Stimulated activated CD4-positive, alpha-beta T cell treated with anti-CD3 and anti-CD28 coated beads, Interleukin-4, amount 100 ng/mL, for 1 hour (primary cell): ENCODE measurements at regions not wholly inside any gene's neighbourhood (a gene's known extent, or its start where the extent isn't known, plus 50 kb on each side); places are given as distances from the start of the nearest gene placed in this dataset.

ENCODE experiments used
- DNase-seq: peaks from one replicate; pipeline ENCODE4 v3.0.0-alpha.2; 2020

DNA sequence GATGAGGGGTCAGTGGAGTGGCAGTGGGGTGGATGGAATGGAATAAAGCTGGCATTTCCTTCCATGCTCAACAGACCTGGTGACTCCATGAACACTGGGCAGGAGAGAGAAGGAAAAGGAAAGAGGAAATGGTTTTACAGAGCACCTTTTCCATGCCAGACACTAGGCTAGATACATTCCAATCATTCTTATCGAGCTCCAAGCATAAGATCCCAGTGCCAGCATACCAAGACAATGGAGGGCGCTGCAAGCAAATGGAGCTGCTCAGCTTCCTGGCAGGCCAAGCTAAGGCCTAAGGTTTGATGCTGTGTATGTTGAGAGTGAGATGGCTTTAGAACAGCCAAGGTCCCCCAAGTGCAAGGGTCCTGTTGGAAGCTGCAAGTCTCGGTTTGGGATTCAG lies 113.2 kb downstream of the HSPH1 start:
- DNase-seq, result no peak

DNA sequence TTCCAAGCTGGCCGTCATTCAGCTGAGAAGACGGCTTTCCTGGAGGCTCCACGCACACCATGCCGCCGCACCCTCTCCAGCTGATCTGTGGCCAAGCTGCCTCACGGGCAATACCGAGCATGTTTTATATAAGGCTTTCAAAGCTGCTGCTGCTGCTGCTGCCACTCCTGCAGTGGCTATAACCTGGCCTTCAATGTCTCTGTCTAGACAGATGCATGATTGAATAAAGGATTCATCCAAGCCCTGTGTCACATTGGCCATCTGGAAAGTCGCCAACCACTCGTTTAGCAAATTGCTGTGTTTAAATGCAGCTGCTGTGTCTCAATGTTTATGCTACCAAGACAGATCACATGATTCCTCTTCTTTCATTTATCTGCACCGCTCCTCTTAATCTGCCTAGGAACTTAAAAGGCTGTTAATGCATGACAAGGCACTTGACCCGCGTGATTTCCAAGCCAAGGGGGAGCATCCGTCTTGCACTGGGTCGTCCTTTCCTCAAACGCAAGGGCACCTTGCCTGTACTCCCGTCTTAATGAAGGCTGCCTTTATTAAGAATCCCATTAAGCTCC lies 114.3 kb downstream of the TEX26 start:
- DNase-seq, result no peak

GRCh38 chr13:31045286-31046081 lies 113.0 kb downstream of the TEX26 start:
- DNase-seq, result peak; percentile 76

GRCh38 chr13:31044364-31045285 lies 112.2 kb downstream of the TEX26 start:
- DNase-seq, result peak; percentile 79

DNA sequence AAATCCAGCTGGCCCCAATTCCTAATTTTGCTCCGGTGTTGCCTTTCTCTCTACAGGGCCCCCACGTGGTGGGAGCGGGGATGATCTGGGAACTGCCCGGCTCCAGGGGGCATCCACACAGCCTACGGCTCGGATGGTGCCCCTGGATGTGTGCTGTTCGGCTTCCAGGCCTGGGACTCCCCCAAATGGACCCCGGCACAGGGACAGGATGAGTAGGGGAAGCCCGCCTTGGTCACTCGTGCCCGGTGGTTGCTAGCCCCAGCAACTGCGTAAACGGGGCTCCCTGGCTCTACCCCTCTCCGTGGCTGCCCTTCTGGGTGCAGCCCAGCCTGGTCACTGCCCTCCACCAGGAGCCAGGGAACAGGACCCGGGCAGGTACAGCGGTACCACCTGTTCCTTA lies 111.5 kb downstream of the TEX26 start:
- no peak for DNase-seq

GRCh38 chr13:31042481-31043165 lies 110.2 kb downstream of the TEX26 start:
- DNase-seq, result no peak

DNA sequence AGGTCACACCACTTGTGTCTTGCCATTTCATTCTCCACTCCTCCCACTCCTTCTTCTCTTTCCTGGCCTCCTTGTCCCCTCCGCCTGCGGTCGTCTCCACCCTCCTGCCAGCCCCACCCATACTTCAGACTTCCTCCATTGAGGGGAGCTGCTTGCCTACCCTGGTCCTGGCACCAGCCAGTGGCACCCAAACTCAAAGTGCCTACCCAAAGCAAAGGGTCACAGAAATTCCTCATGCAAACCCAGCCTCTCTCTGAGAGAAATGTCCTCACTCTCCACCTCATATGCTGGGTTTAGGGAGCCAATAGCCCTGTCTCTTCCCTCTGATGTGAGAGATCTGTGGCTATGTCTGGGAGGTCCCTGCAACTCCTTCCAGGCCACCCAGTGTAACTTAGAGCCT lies 109.6 kb downstream of the TEX26 start:
- DNase-seq, result no peak

GRCh38 chr13:31038834-31039552 lies 106.5 kb downstream of the TEX26 start:
- no peak for DNase-seq

- DNase-seq, result no peak
These were observed 105.5 kb downstream of the TEX26 start for GRCh38 chr13:31037874-31038500.

DNA sequence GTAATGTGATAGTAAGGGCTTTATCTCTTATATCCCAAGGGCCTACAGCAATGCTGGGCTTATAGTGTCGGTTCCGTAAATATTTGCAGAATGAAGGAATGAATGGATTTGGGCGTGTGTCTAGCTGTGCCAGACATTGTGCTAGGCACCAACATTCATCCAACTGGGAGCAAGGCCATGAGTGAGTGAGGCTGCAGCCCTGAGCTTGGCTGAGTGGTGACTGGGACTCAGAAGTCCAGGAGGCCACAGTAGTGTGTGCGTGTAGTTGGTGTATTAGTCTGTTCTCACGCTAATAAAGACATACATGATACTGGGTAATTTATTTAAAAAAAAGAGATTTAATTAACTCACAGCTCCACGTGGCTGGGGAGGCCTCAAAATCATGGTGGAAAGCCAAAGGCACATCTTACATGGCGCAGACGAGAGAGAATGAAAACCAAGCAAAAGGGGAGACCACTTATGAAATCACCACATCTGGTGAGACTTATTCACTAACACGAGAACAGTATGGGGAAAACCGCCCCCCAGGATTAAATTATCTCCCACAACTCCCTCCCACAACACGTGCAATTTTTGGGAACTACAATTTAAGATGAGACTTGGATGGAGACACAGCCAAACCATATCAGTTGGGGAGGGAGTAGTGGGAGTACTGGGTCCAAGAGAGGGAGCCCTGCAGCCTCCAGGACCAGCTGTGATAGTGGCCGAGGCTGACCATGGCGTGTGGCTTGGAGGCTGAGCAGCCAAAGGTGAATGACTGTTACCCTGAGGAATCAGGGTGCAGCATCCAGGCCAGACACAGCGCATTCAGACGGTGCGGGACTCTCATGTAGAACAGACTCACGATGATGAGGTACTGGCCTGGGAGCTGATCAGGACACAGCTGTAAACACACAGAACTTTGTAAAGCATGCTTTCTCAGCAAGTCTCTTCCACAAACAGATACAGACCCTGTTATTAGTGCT lies 104.6 kb downstream of the TEX26 start:
- no peak for DNase-seq

- DNase-seq, result no peak
These were observed 102.9 kb downstream of the TEX26 start for GRCh38 chr13:31035185-31035965.

GRCh38 chr13:31032528-31033113 lies 100.2 kb downstream of the TEX26 start:
- DNase-seq, result no peak

GRCh38 chr13:31031482-31031881 lies 99.0 kb downstream of the TEX26 start:
- no peak for DNase-seq

DNA sequence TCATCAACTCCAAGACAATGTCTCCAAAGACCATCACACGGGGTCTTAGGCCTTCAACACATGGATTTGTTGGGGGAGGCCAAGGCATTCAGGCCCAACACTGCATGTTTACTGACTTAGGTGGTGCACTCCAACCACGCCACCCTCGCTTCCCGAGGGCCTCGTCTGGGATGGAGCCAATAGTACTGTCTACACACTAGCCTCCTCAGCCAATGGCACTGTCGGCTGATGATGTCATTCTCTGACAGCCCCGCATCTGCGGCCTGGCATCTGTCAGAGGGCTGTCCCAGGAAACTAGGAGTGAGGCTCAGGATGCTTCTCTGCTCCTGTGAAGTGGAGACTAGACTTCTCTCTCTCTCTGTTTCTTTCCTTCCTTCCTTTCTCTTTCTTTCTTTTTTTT lies 96.6 kb downstream of the TEX26 start:
- DNase-seq, result no peak

DNA sequence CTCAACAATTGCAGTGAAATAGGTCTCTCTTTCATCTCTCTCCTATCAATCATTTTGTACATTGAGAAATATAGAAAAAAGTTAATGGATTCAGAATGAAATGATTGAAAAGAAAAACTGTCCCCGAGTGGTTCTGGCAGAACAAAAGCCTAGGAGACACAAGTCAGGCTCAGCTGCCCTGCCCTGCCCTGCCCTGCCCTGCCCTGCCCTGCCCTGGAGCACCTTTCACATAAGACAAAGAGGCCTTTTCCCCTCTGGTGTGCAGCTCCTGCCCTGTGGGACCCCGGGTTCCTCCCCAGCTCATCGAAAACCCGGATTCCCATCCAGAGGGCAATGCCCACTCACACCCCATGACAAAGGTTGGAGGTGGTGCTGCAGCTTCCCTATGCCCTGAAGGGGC lies 94.7 kb downstream of the TEX26 start:
- no peak for DNase-seq
